ENCODE measurements at regions not wholly inside any gene's neighbourhood (a gene's known extent, or its start where the extent isn't known, plus 50 kb on each side); places are given as distances from the start of the nearest gene placed in this dataset.

DNA sequence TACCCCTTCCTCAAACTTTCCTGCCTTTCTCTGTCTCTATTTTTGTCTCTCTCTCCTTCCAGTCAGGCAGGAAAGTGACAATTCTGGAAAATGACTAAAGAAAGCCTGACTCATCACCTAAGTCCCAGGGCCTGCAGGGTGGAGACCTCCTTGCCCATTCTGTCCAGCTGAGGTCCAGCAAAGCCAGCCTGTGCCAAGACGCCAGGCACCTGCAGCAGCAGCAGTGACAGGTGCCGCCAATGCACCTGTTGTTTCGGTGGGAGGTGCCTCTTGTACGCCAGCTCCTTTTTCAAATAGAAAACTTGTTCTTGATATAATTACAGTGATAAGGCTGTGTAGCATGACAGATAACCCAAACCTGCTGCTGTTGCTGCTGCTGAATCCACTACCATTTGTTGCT is 501.3 kb downstream of the NTRK3 start:
- TF ChIP-seq, protein P1, sequence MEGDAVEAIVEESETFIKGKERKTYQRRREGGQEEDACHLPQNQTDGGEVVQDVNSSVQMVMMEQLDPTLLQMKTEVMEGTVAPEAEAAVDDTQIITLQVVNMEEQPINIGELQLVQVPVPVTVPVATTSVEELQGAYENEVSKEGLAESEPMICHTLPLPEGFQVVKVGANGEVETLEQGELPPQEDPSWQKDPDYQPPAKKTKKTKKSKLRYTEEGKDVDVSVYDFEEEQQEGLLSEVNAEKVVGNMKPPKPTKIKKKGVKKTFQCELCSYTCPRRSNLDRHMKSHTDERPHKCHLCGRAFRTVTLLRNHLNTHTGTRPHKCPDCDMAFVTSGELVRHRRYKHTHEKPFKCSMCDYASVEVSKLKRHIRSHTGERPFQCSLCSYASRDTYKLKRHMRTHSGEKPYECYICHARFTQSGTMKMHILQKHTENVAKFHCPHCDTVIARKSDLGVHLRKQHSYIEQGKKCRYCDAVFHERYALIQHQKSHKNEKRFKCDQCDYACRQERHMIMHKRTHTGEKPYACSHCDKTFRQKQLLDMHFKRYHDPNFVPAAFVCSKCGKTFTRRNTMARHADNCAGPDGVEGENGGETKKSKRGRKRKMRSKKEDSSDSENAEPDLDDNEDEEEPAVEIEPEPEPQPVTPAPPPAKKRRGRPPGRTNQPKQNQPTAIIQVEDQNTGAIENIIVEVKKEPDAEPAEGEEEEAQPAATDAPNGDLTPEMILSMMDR (IDR thresholded peaks at IDR 0.05) = no peak
- no peak for TF ChIP-seq ZFX (IDR thresholded peaks at IDR 0.05; ENCODE audit: borderline replicate concordance)

All from 22Rv1 (cell line).